ENCODE measurements at regions not wholly inside any gene's neighbourhood (a gene's known extent, or its start where the extent isn't known, plus 50 kb on each side); places are given as distances from the start of the nearest gene placed in this dataset.

DNA sequence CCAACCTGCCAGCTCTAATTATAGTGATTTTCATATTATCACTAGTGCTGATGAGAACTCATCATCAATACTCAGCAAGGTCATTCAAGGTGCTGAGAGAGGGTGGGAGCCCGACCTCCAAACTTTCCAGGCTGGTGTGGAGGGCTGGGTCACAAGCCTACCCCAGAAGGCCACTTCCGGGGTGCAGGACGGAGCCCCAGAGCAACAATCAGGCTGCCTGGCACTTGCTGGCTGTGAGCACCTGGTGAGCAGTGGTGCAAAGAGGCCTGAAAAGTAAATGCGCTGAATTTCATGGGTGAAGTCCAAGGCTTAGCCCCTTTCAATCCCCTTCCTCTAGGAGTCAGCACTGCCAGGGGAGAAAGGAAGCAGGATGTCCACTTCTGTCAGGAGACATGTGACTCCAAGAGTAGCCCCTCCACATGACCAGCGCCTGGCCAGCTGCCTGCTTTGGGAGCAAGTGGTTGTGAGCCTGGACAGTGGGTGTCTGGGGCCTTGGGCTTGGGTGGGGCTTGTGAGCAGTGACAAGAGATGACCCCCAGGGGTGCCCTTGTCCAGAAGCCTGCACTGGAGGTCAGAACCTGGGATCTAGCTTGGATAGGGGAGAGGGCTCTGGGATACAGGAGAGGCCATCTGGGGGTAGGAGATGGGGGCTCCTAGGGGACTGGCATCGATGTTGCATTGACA, 165.0 kb upstream of the TLE3 start:
- DNase-seq (no peak), ATAC-seq (no peak)

DNA sequence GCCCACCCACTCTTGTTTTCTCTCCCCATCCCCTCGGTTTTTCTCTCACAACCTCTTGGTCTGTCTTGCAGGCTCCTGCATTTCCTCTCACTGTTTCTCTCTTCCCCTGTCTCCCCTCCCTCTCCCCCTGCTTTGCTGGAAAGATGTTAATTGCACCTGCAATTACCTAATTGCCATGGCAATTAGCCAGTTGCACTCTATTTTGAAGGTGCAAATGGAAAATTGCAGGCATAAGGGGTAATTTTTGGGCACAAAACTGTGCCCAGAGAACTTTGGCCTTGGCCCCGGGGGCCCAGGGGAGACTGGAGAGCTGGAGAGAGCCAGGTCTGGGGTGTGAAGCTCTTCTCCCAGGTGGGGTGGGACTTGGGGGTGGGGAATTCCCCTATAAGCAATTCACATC, 164.5 kb upstream of the TLE3 start:
- no peak for DNase-seq
- no peak for ATAC-seq

DNA sequence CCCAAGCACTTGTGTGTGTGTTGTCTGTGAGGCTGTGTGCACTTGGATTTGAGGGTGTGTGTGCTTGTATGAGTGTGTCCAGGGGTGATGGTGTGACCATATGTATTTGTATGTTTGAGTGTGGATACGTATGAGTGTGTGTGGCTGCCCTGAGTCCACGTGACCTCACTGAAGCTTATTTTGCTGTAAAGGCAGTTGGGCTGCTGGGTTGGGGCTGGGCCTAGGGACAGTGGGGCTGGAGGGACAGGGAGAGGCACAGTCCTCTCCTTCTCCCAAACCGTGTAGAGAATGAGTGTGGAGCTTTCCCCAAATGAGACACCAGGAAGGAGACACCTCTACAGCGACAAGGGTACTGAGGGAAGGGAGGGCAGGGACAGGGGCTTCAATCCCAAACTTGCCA, 163.4 kb upstream of the TLE3 start:
- ATAC-seq (no peak), DNase-seq (no peak)

DNA sequence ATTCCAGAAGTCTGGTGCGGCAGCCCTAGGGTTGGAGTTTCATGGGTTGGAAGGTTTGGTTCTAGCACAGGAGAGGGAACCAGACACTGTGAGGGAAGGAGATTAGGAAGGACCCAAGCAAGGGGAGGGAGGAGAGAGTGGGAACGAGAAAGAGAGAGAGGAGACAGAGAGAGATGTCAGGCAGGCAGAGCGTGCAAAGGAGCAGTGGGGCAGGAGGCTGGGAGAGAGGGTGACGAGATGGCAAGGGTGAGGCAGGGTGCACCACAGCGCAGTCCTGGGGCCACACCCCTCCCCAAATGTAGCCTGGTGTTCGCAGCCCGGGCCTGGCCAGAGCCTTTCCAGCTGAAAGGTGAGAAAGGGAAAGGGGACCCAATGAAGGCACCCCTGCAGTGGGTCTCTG, 162.9 kb upstream of the TLE3 start:
- ATAC-seq: no peak
- DNase-seq: no peak

DNA sequence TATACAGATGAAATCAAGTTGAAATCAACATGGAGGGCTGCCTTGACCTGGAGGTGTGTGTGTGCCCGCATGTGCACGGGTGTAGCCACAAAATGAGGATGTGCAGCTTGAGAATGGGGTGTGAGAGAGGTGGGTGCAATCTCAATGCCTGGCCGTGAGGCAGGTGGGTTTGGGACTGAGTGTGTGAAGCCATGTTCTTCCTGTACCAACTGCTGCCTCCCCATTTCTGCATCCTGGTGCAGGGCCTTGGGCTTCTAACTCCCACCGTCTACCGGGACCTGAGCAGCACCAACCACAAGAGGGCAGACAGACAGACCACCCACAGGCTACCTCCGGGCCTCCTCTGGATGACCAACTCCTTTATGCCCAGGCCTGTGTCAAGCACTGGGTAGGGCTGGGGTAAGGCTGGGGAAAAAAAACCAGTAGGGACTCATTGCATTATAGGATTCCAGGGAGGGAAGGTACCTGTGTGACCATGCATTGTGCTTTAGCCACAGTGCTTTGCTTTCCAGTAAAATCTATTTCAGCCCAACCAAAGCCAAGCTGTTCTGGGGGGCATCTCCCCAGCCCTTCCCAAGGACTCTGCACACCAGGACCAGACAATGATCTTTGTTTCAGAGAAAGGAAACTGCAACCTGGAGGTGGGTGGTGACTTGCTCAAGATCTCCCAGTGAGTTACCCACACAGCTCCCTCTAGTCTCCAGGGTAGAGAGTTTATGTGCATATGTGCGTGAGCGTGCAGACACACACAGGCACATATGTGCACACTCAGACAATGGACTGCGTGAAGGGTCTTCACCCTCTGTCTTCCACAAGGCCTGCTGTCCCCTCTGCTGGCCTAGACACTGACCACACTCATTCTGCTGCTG, 162.2 kb upstream of the TLE3 start:
- DNase-seq (no peak), ATAC-seq (peak; percentile 29)

DNA sequence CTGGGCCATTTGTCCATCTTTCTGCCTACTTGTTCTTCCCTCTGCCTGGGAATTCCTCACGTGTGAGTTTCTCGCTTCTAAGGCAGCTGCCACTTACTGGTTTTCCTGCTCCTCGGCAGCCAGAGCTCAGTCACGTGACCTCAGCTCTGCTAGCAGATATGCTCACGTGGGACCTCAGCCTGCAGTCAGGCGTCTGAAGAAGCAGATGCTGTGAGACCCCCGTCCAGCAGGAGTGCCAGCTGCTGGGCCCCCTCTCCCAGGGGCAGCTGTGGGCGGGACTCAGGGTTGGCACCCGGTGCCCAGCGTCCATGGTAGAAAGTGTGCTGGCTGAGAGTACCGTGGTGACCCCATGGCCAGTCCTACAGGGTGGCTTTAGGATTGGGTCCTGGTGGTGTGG, 161.3 kb upstream of the TLE3 start:
- ATAC-seq: no peak
- DNase-seq: no peak

DNA sequence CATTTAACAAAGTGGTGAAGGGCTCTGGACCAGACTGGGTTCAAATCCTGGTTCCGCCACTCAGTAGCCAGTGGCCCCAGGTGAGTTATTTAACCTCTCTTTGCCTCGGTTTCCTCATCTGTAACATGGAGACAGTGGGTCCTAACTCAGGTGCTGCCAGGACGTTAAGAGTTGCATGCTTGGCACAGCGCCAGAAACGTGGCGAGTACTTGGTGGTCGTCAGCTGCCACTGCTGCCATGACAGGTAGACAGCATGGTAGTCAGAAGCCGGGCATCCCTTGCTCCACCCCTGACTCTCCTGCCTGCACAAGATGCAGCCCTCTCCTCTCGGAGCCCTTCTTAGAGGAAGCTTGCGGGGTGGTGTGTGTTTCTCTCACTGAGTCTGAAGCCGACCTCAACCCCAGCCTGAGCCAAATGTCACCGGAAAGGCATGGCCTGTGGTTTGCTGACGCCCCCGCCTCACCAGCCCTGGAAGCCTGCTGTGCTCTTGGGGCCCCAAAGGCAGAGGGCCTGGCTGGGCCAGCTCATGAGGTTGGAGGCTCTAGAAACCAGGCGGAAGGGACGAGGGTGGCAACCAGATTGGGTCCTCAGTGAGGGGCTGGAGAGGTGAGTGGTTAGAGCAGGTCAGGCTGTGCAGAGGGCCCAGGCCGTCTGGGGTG, 160.8 kb upstream of the TLE3 start:
- peak; percentile 88 for DNase-seq
- ATAC-seq: peak; percentile 92

DNA sequence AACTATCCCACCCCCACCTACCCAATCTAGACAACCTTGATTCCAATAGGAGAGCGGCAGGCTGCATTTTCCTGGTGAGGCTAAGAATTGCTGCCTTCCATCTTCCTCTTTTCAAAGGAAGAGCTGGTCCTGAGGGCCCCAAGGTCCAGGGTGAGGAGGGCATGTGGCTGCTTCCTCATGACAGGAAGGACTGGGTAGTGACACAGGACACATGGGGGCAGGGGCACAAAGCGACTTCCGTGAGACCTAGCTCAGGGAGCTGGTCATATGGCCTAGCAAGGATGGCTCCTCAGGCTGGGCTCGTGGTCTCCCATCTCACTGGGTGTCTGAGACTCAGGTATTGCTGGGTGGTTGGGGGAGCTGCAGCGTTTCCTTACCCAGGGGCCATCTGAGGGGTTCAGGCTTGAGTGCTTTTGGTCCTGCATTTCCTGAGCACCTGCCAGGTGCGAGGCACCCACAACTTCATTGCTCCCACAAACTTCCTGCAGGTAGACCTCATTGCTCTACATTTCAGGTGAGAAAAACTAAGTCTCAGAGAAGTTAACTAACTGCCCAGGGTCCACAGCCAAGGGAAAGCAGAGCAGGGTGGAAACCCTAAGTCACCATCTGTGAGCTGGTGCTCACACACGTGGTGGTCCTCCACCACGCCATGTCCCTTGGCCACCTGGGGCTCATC, 160.0 kb upstream of the TLE3 start:
- DNase-seq: no peak
- no peak for ATAC-seq

DNA sequence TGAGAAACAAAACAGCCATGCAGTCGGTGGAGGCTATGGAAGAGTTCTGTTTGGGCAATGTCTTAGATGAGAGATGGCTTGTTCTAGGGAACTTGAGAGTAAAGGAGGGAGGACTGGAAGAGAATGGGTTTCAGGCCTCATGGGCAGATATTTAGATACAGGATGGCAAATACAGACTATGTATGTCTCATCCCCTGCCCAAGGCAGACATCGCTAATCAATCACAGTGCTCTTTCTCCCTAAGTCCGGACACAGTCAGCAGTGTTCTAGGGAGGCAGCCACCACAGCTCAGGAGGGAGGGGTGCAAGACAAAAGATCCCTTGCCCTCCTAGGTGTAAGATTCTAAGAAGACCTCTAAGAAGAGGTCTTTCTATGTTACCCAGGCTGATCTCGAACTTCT, 159.3 kb upstream of the TLE3 start:
- DNase-seq: no peak
- ATAC-seq: no peak

DNA sequence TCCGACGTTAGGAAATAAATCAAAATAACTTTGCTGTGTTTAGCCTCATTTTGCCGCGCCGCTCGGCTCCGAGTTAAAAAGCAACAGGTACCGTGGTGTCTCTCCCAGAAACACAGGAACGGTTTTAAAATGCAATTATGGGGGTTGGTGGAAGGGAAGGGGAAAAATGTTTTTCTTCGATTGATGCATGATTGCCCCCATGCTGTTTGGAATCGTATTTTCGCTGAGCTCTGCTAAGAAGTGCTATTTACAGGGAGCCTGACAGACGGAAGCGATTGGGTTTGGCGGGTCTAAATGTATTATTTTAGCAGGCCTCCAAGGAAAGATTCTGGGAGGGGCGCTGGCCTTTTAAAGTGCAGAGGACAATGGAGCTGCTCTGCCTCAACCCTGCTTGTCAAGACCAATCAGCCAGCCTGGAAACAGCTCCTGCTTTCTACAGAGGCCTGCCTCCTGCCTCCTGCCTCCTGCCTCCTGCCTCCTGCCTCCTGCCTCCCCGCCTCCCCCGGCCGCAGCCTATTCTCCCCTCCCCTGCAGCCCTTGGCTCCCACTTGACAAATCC, 156.7 kb upstream of the TLE3 start:
- DNase-seq (no peak), ATAC-seq (no peak)

DNA sequence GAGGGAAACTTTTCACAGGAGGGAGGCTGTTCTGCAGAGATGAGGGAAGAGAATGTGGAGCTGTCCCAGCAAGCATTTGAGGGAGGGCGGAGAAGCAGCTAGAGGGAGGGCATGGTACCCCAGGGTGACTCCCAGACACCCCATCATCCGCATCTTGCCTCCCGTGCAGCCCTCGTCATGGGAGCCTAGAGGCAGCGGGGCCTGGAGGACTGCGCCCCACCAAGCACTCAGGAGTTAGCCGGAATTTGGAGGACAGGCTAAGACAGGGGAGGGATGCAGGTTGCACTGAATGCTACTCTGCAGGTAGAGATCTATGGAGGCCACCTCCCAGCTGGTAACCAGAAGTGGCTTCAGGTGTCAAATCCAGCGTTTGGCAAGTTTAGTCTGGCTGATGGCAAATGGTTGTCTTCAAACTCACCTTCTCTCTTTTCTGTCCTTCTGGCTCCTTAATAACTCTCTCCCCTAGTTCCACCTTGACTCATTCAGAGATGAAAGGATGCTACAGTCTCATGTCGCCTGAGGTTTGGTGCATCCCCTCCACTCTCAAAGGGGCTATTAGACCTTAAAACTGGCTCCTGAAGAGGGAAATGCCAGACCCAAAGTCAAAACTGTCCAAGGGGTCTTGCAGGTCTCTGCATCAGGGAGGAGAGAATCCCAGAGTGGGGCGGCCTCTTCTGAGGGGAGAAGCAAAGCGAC, 155.9 kb upstream of the TLE3 start:
- DNase-seq: no peak
- ATAC-seq: no peak

DNA sequence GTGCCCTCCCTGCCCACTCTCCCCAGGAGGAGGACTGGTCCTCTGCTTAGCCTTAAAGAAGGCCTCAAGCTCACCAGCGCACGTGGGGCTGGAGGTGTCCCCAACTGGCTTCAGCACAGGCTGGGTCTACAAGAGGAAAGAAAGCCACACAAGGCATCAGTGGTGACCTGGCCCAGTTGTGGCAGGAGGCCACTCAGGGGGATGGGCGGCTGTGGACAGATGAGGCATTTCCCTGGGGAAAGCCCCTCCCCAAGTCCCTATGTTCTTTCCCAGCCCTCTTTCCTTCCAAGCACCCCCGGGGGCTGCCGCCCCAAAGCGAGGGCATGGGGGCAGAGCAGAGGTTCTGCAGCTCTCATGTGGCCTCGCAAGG, 155.2 kb upstream of the TLE3 start:
- DNase-seq (no peak), ATAC-seq (no peak)

DNA sequence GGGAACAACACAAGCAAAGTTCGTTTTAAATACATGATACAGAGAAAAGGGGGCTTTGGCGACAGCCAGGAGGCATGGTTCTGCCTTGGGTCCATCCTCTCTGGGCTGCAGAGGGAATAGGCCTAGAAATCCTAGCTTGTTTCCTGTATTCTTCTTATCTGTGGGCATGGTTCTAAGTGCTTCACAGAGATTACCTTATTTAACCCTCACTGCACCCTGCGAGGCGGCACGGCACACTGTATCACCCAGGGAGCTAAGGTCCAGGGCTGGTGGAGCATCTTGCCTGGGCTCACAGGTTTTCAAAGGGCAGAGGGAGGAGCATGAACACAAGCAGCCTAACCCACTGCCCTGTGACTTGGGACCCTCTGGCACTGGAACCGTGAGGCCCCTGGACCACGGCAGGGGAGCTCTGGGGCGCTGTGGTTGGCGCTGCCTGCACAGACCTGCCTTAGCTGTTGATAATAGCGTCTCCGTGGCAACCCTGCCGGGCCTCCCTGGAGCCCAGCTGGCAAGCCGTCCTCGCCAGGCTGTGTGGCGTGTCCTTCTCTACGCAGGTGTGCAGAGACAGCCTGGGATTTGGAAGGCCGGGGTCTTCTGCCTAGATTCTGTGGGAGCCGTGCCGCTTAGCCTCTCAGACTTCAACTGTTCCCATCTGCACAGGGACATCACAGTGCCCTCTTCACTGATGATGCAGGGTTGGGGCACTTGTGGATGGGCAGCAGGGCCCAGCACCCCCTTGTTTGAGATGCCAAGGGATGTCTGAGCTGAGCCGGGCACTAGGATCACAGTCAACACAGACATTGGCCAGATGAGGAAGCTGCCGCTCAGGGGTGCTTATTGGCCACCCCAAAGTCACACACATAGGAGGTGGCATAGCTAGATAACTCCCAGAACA, 154.6 kb upstream of the TLE3 start:
- ATAC-seq: no peak
- no peak for DNase-seq

DNA sequence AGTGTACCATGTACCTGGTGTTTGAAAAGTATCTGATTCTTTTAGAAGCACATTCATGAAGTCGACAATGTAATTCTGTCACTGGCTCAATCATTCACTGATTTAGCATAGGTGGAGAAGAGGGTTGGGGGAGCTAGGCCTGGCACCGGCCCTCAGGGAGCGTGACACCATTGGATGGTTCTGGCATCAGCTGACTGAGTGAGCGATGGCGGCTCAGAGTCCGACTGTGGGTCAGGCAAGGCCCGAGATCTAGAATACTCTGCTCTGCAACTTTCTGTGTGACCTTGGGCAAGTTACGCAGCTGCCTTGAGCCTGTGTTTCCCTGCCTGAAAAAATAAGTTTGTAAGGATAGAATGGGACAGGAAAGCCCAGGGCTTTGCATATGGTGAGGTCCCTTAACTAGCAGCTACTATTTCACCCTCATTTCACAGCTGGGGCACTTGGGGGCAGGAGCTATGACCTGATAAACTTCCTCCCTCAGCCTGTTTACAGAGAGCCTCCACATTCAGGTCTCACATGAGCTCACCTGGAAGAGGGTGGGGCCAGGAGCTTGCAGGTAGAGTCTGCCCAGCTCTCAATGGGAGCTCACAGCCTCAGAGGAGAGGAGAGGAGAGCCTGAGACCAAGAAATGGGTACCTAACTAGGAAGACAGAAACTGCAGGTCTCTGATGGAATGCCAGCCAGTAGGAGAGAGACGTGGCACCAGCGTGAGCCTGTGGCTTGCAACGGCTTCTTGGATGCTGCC, 153.7 kb upstream of the TLE3 start:
- no peak for ATAC-seq
- DNase-seq: peak; percentile 3

DNA sequence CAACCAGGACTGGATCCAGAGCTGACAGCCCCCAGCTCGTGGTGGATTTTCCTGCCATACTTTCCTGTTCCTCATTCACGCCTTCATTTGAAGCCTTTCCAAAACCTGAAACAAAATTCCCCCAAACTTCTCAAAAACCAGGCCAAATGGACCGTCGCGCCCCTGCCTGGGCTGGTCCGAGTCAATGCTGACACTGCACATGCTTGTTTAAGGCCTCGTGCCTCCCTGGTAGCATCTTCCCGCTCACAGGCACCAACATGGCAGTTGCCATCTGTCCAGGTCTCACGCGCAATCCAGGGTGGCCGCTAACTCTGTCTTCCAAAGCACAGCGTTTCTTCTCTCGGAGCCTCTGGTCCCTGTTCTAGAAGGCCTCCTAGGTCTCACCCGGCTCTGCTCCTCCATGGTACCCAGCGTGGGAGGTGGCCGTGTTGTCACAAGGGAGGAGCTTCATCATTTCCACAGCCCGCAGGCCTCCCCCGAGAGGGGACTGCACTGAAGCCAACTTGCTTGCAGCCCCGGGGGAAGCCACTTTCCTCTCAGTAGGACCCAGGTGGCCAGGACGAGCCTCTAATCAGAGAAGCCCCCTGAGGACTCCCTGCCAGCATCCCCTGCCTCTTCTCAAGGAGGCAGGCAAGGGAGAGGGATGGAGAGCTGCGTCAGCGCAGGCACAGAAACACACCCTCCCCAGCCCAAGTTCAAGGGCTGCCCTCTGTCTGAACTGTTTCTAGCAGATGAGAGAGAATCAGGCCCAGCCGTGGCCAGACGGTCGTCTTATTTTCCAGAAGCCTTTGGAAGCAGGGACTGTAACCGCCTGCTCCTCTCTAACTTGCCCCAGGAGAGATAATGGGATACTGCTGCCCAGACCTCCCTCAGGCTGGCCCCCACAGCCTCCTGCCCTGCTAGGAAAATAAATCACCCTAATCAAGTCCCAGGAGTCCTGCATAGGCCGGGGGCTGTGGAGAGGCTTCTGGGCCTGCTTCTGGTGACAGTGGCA, 152.8 kb upstream of the TLE3 start:
- DNase-seq: peak; percentile 2
- no peak for ATAC-seq

DNA sequence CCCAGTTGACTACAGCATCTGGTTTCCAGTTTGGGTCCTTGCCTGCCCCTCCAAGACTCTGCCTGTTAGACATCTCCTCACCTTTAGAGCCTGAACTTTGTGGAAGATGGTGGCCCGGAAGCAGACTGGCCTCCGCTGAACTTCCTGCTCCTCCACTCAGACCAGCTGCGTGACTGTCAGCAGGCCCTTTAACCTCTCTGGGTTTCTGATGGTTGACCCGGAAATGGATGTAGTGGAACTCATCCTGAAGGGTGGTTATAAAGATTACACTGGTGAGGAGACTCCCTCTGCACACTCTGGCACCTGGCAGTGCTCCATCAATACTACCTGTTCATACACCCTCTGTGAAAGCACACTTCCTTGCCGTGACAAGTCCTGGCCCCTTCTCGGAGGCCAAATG, 151.9 kb upstream of the TLE3 start:
- no peak for ATAC-seq
- DNase-seq: no peak

DNA sequence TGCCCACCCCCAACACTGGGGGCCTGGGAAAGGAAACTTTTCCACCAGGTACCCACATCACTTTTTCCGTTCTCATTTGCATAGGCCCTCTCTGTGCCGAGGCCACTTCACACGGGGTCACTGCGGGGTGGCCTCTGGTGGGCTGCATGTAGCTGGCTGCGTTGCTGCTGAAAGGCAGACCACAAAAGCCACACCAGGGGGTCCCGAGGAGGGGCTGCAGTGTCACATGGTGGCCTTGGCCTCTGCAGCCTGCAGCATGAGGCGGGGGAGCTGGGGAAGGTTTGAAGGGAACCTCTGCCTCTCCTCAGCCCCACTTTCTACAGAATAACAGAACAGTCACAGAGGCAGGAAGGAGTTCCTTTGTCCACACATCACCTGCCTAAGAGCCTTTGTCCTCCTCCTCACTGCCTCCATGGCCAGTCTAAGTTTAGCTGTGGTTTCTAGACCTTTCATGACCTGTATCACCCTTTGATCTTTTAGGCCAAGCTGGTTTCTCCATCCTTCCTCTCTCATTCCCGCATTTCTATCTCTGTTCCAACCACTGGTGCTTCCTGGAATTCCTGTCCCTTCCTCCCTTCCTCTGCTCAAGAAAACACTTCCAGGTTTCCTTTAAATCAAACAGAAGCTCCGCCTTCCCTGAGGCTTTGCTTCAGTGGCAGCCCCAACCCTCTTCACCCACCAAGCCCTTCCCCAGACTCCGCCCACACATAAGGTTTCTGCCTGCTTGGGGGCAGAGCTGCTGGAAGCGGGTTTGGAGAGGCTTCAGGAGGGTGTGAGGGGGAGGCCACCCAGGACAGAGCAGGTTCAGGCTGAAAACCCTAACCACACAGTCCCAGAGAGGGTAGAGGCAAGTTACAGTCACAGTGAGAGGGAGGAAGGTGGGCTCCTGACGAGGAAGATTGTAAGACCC, 150.7 kb upstream of the TLE3 start:
- no peak for ATAC-seq

DNA sequence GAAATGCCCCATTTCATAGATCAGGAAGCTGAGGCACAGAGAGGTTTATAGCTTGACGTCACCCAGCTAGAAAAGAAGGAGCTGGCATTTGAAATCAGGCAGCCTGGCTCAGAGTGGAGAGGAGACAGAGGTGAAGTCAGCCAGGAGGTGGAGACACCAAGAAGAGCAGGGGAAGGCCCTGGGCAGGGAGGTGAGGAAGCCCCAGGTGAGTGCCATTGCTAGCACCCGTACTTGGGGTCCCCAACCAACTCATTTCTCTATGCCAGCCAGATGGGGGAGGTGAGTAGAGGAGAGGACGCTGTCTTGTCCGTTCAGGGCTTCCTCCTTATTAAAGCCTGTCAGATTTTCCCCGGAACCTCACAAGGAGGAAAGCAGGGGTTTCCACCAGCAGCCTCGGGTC, 149.6 kb upstream of the TLE3 start:
- ATAC-seq (no peak), DNase-seq (no peak)

More for the DNA sequence above, 150.7 kb upstream of the TLE3 start:
- DNase-seq: no peak
